WTC11 (cell line): ENCODE measurements at regions not wholly inside any gene's neighbourhood (a gene's known extent, or its start where the extent isn't known, plus 50 kb on each side); places are given as distances from the start of the nearest gene placed in this dataset.

ENCODE experiments used
- ATAC-seq: fragments of 200-7000 bp; cut with Tn5 transposase; 2 replicates; pipeline ENCODE4 v1.10.0; 2021; ENCODE audit warnings: mild to moderate bottlenecking, moderate library complexity
- CTCF ChIA-PET: fragments of 300-600 bp; sonication (Branson Sonifier 250); formaldehyde crosslinking; loops from one replicate; lab custom pipeline; 2021; ENCODE audit warnings: antibody characterized with exemption; lab: Charles Lee
- POLR2A ChIA-PET: fragments of 350-600 bp; sonication (Branson Sonifier 250); formaldehyde crosslinking; loops from one replicate; lab custom pipeline; 2021; ENCODE audit warnings: antibody characterized with exemption; lab: Charles Lee
- DNase-seq: peaks from one replicate; pipeline ENCODE4 v3.0.0; 2021; ENCODE audit warnings: low spot score
- H3K27ac Mint-ChIP-seq: 2 replicates; pipeline ENCODE4 v1.8.0; 2021; ENCODE audit warnings: mixed read lengths
- H3K27me3 Mint-ChIP-seq: 2 replicates; pipeline ENCODE4 v1.8.0; 2021; ENCODE audit warnings: low read depth, mild to moderate bottlenecking, moderate library complexity, mixed read lengths
- H3K36me3 Mint-ChIP-seq: 2 replicates; pipeline ENCODE4 v1.8.0; 2021; ENCODE audit warnings: mixed read lengths
- H3K4me1 Mint-ChIP-seq: 2 replicates; pipeline ENCODE4 v1.8.0; 2022; ENCODE audit warnings: mixed read lengths
- H3K4me3 Mint-ChIP-seq: 2 replicates; pipeline ENCODE4 v1.8.0; 2021; ENCODE audit warnings: mild to moderate bottlenecking, moderate library complexity, mixed read lengths
- H3K9me3 Mint-ChIP-seq: 2 replicates; pipeline ENCODE4 v1.8.0; 2021; ENCODE audit warnings: mixed read lengths
- CBFB ChIP-seq: sonication (generic); formaldehyde crosslinking; IDR thresholded peaks from 2 replicates; pipeline ENCODE4 v1.8.1; 2022; ENCODE audit warnings: mild to moderate bottlenecking, low read depth, missing genetic modification reagents
- E2F4 ChIP-seq: sonication (generic); formaldehyde crosslinking; IDR thresholded peaks from 2 replicates; pipeline ENCODE4 v1.8.1; 2022; ENCODE audit warnings: low read depth, mild to moderate bottlenecking, moderate library complexity, missing genetic modification reagents, borderline replicate concordance
- E2F5 ChIP-seq: sonication (generic); formaldehyde crosslinking; IDR thresholded peaks from 2 replicates; pipeline ENCODE4 v1.8.1; 2022; ENCODE audit warnings: mild to moderate bottlenecking, moderate library complexity, missing genetic modification reagents
- ELF4 ChIP-seq: sonication (generic); formaldehyde crosslinking; IDR thresholded peaks from 2 replicates; pipeline ENCODE4 v1.8.1; 2022; ENCODE audit warnings: low read depth, mild to moderate bottlenecking, moderate library complexity, missing genetic modification reagents
- EMX1 ChIP-seq: fragments of 250-450 bp; sonication (Bioruptor Pico); IDR thresholded peaks from 2 replicates; pipeline ENCODE4 v1.8.0; 2021; ENCODE audit warnings: mild to moderate bottlenecking
- ESRRA ChIP-seq: sonication (generic); formaldehyde crosslinking; IDR thresholded peaks from 2 replicates; pipeline ENCODE4 v1.8.1; 2022; ENCODE audit warnings: mild to moderate bottlenecking, missing genetic modification reagents, borderline replicate concordance
- FOXK1 ChIP-seq: sonication (generic); formaldehyde crosslinking; IDR thresholded peaks from 2 replicates; pipeline ENCODE4 v1.8.0; 2022; ENCODE audit warnings: mild to moderate bottlenecking, moderate library complexity, missing genetic modification reagents
- FOXP4 ChIP-seq: sonication (generic); formaldehyde crosslinking; IDR thresholded peaks from 2 replicates; pipeline ENCODE4 v1.8.0; 2022; ENCODE audit warnings: mild to moderate bottlenecking, missing genetic modification reagents
- GABPB1 ChIP-seq: sonication (generic); formaldehyde crosslinking; IDR thresholded peaks from 2 replicates; pipeline ENCODE4 v1.8.1; 2023; ENCODE audit warnings: mild to moderate bottlenecking, missing genetic modification reagents
- HMGA2 ChIP-seq: fragments of 250-450 bp; sonication (Bioruptor Pico); IDR thresholded peaks from 2 replicates; pipeline ENCODE4 v1.4.0; 2021; ENCODE audit warnings: mild to moderate bottlenecking, moderate library complexity
- JAZF1 ChIP-seq: fragments of 250-450 bp; sonication (Bioruptor Pico); IDR thresholded peaks from 2 replicates; pipeline ENCODE4 v1.9.0; 2021; ENCODE audit warnings: moderate library complexity, mild to moderate bottlenecking, inconsistent platforms
- JUN ChIP-seq: sonication (generic); formaldehyde crosslinking; IDR thresholded peaks from 2 replicates; pipeline ENCODE4 v1.8.0; 2023; ENCODE audit warnings: mild to moderate bottlenecking, missing genetic modification reagents
- MAX ChIP-seq: sonication (generic); formaldehyde crosslinking; IDR thresholded peaks from 2 replicates; pipeline ENCODE4 v1.8.0; 2022; ENCODE audit warnings: mild to moderate bottlenecking, missing genetic modification reagents
- MLX ChIP-seq: sonication (generic); formaldehyde crosslinking; IDR thresholded peaks from 2 replicates; pipeline ENCODE4 v1.8.1; 2023; ENCODE audit warnings: mild to moderate bottlenecking, missing genetic modification reagents, moderate library complexity
- NFYB ChIP-seq: sonication (generic); formaldehyde crosslinking; conservative IDR thresholded peaks from 2 replicates; pipeline ENCODE4 v1.8.0; 2022; ENCODE audit warnings: low read depth, missing genetic modification reagents
- NR1H2 ChIP-seq: sonication (generic); formaldehyde crosslinking; IDR thresholded peaks from 2 replicates; pipeline ENCODE4 v1.9.0; 2021; ENCODE audit warnings: mild to moderate bottlenecking, moderate library complexity, missing genetic modification reagents
- PRRX2 ChIP-seq: fragments of 250-450 bp; sonication (Bioruptor Pico); IDR thresholded peaks from 2 replicates; pipeline ENCODE4 v1.8.0; 2021; ENCODE audit warnings: mild to moderate bottlenecking
- RELA ChIP-seq: sonication (generic); formaldehyde crosslinking; IDR thresholded peaks from 2 replicates; pipeline ENCODE4 v1.8.1; 2022; ENCODE audit warnings: missing genetic modification reagents, mild to moderate bottlenecking, borderline replicate concordance
- SMAD4 ChIP-seq: sonication (generic); formaldehyde crosslinking; IDR thresholded peaks from 2 replicates; pipeline ENCODE4 v1.8.0; 2022; ENCODE audit warnings: mild to moderate bottlenecking, missing genetic modification reagents
- STAT6 ChIP-seq: sonication (generic); formaldehyde crosslinking; conservative IDR thresholded peaks from 2 replicates; pipeline ENCODE4 v1.8.1; 2023; ENCODE audit warnings: mild to moderate bottlenecking, low read depth, missing genetic modification reagents, moderate library complexity
- TEAD1 ChIP-seq: sonication (generic); formaldehyde crosslinking; IDR thresholded peaks from 2 replicates; pipeline ENCODE4 v1.8.0; 2022; ENCODE audit warnings: mild to moderate bottlenecking, missing genetic modification reagents
- USF1 ChIP-seq: sonication (generic); formaldehyde crosslinking; IDR thresholded peaks from 2 replicates; pipeline ENCODE4 v1.8.0; 2022; ENCODE audit warnings: mild to moderate bottlenecking, missing genetic modification reagents
- ZNF138 ChIP-seq: sonication (generic); formaldehyde crosslinking; conservative IDR thresholded peaks from 2 replicates; pipeline ENCODE4 v1.8.1; 2022; ENCODE audit warnings: mild to moderate bottlenecking, moderate library complexity, missing genetic modification reagents
- ZNF232 ChIP-seq: sonication (generic); formaldehyde crosslinking; IDR thresholded peaks from 2 replicates; pipeline ENCODE4 v1.8.0; 2022; ENCODE audit warnings: mild to moderate bottlenecking, missing genetic modification reagents
- ZNF423 ChIP-seq: fragments of 250-450 bp; sonication (Bioruptor Pico); IDR thresholded peaks from 2 replicates; pipeline ENCODE4 v2.1.2; 2022; ENCODE audit warnings: mild to moderate bottlenecking, moderate library complexity
- ZSCAN18 ChIP-seq: fragments of 250-450 bp; sonication (Bioruptor Pico); IDR thresholded peaks from 2 replicates; pipeline ENCODE4 v2.1.2; 2022; ENCODE audit warnings: mild to moderate bottlenecking, moderate library complexity

GRCh38 chr12:4206470-4206869, 67.1 kb upstream of the CCND2 start:
- ATAC-seq (no peak), DNase-seq (no peak)
- no peak overlapping the region for H3K4me3 Mint-ChIP-seq
- ChIA-PET CTCF (interaction anchor here (1.1 kb wide), 1 partner anchor 9 kb away, joined by 3 read pairs; no protein-coding TSS in a partner anchor), POLR2A (no interaction called here)
- H3K27me3 Mint-ChIP-seq, result no peaks in the 10 kb centered on the region; the same call in 1 of the 2 replicates
- TF ChIP-seq RELA, result no peak
- TF ChIP-seq ZNF423 (CRISPR knock-in tag), result no peak
- TF ChIP-seq ZNF232, result no peak
- no peak for TF ChIP-seq MAX (CRISPR knock-in tag)
- TF ChIP-seq NFYB, result no peak
- TF ChIP-seq ELF4 (CRISPR knock-in tag), result no peak
- TF ChIP-seq FOXP4, result no peak
- TF ChIP-seq FOXK1 (CRISPR knock-in tag), result no peak
- TF ChIP-seq USF1 (CRISPR knock-in tag), result no peak
- TF ChIP-seq GABPB1 (CRISPR knock-in tag), result no peak
- TF ChIP-seq JAZF1 (CRISPR knock-in tag), result no peak
- TF ChIP-seq HMGA2 (CRISPR knock-in tag), result no peak
- no peak for TF ChIP-seq ESRRA (CRISPR knock-in tag)
- no peak for TF ChIP-seq PRRX2
- TF ChIP-seq STAT6 (CRISPR knock-in tag), result no peak
- TF ChIP-seq ZNF138 (CRISPR knock-in tag), result no peak
- TF ChIP-seq NR1H2 (CRISPR knock-in tag), result no peak
- TF ChIP-seq SMAD4 (CRISPR knock-in tag), result no peak
- TF ChIP-seq MLX (CRISPR knock-in tag), result no peak
- no peak overlapping the region for H3K27ac Mint-ChIP-seq
- no peaks in the 10 kb centered on the region for H3K36me3 Mint-ChIP-seq
- H3K9me3 Mint-ChIP-seq, result no peaks in the 10 kb centered on the region
- peaks cover 49% of the 10 kb centered on the region for H3K4me1 Mint-ChIP-seq

- Mint-ChIP-seq H3K27ac (peak overlapping the region; percentile 57), H3K4me3 (peak overlapping the region; percentile 51), H3K36me3 (no peaks in the 10 kb centered on the region), H3K4me1 (peaks cover 70% of the 10 kb centered on the region), H3K9me3 (no peaks in the 10 kb centered on the region), H3K27me3 (no peaks in the 10 kb centered on the region)
- POLR2A ChIA-PET, result interaction anchor here (0.6 to 2.7 kb wide), 6 partner anchors 10 to 87 kb away, joined by 3 to 13 read pairs (median 4); partner anchors contain the start of gene CCND2
- CTCF ChIA-PET, result interaction anchor here (0.8 to 3.3 kb wide), 5 partner anchors 12 to 96 kb away, joined by 4 to 18 read pairs (median 6); no protein-coding TSS in a partner anchor
- ATAC-seq (peak; percentile 94), DNase-seq (no peak)
- TF ChIP-seq ZNF138 (CRISPR knock-in tag) (no peak), CBFB (no peak), E2F4 (CRISPR knock-in tag) (no peak), ZSCAN18 (CRISPR knock-in tag) (0 out of 2 replicates have a peak, but pooled peaks have one; percentile 42), TEAD1 (CRISPR knock-in tag) (0 out of 2 replicates have a peak, but pooled peaks have one; percentile 64), E2F5 (CRISPR knock-in tag) (no peak), EMX1 (CRISPR knock-in tag) (no peak), FOXK1 (CRISPR knock-in tag) (no peak), JUN (no peak), MAX (CRISPR knock-in tag) (peak; percentile 64), ZNF423 (CRISPR knock-in tag) (peak; percentile 57; the same call in 1 of the 2 replicates)
Observed at GRCh38 chr12:4203772-4204376, 69.7 kb upstream of the CCND2 start.
